Lung (tissue), 11 donors: ENCODE measurements at regions not wholly inside any gene's neighbourhood (a gene's known extent, or its start where the extent isn't known, plus 50 kb on each side); places are given as distances from the start of the nearest gene placed in this dataset.
"Not testable (repeated sequence)": the region's sequence is repeated elsewhere in the genome, so short reads cannot be mapped to it uniquely, and the experiment has no call there.

Experiments used
- ATAC-seq: fragments of 200-7000 bp; cut with Tn5 transposase; one replicate; pipeline ENCODE4 v1.9.1; 2020; ENCODE audit warnings: moderate number of reproducible peaks; ENCODE audit not compliant: insufficient read depth, low FRiP score
- DNase-seq, 3 donors: peaks; one replicate each; pipeline ENCODE4 v3.0.0-alpha.2; 2013 to 2017
- H3K27ac ChIP-seq, 2 donors: one replicate each; pipeline ENCODE4 v1.5.1; 2013; ENCODE audit warnings: mild to moderate bottlenecking in 2 of 2, moderate library complexity in 2 of 2, control low read depth in 1 of 2, inconsistent platforms in 1 of 2, low read depth in 1 of 2, low read length in 1 of 2
- H3K27me3 ChIP-seq, 3 donors: one replicate each; pipeline ENCODE4 v1.5.1; 2013; ENCODE audit warnings: low read length in 2 of 3; ENCODE audit not compliant: control insufficient read depth in 3 of 3, insufficient read depth in 3 of 3
- H3K36me3 ChIP-seq, 4 donors: one replicate each; pipeline ENCODE4 v1.5.1; 2013; ENCODE audit warnings: low read length in 4 of 4, mild to moderate bottlenecking in 1 of 4, moderate library complexity in 1 of 4; ENCODE audit not compliant: control insufficient read depth in 4 of 4, insufficient read depth in 4 of 4
- H3K4me1 ChIP-seq, 5 donors: one replicate each; pipeline ENCODE4 v1.5.1; 2013; ENCODE audit warnings: low read length in 5 of 5, mild to moderate bottlenecking in 2 of 5, moderate library complexity in 1 of 5; ENCODE audit not compliant: control insufficient read depth in 5 of 5, insufficient read depth in 5 of 5
- H3K4me3 ChIP-seq: one replicate; pipeline ENCODE4 v1.5.1; 2013; ENCODE audit warnings: mild to moderate bottlenecking, control low read depth, moderate library complexity
- H3K9ac ChIP-seq, 2 donors: one replicate each; pipeline ENCODE4 v1.5.1; 2013; ENCODE audit warnings: low read length in 2 of 2, control low read depth in 1 of 2; ENCODE audit not compliant: insufficient read depth in 1 of 2
- H3K9me3 ChIP-seq, 4 donors: one replicate each; pipeline ENCODE4 v1.5.1; 2013; ENCODE audit warnings: low read length in 3 of 4, mild to moderate bottlenecking in 1 of 4, moderate library complexity in 1 of 4; ENCODE audit not compliant: control insufficient read depth in 4 of 4, insufficient read depth in 3 of 4
- CTCF ChIP-seq: IDR thresholded peaks from 2 replicates; pipeline ENCODE4 v1.5.1; 2012; ENCODE audit warnings: mild to moderate bottlenecking; ENCODE audit errors: control extremely low read depth, extremely low read depth
- WGBS, 2 donors: extraction: QIAGEN DNeasy Blood & Tissue Kit; methylation state at CpG; one replicate each; pipeline ENCODE4 v1.1.7; 2013; 5-methylcytosine and 5-hydroxymethylcytosine counted together
- donor health status: control.
- donor health status: control.
- donor health status: Bipolar disorder and iron deficiency.
- donor health status: healthy.
- donor health status: DM: yes; HTN: yes; CAD: no.

- peaks cover 0 to 6% (median 0%) of the 10 kb centered on the region in 4 donors for H3K9me3 ChIP-seq
- 78 to 85% methylated on average over 12 of the region's 12 CpGs for WGBS, 2 donors
- no peak overlapping the region for H3K9ac ChIP-seq
- TF ChIP-seq CTCF = no peak
- ATAC-seq = no peak
- H3K4me1 ChIP-seq = peaks cover 0 to 5% (median 0%) of the 10 kb centered on the region in 5 donors
- H3K27me3 ChIP-seq = no peaks in the 10 kb centered on the region
- DNase-seq = no peak
- H3K36me3 ChIP-seq = no peaks in the 10 kb centered on the region
- no peak overlapping the region for H3K4me3 ChIP-seq
- H3K27ac ChIP-seq = no peak overlapping the region
Observed at GRCh38 chr13:78875792-78876580, 217.0 kb upstream of the OBI1 start.

GRCh38 chr13:78868991-78869390 lies 210.0 kb upstream of the OBI1 start:
- 77 to 88% methylated on average over 1 of the region's 1 CpG for WGBS, 2 donors
- no peak for DNase-seq
- no peaks in the 10 kb centered on the region for H3K36me3 ChIP-seq

GRCh38 chr13:78867655-78868054 lies 208.7 kb upstream of the OBI1 start:
- no peak for ATAC-seq
- no peak overlapping the region for H3K27ac ChIP-seq
- no peaks in the 10 kb centered on the region for H3K27me3 ChIP-seq
- no peak overlapping the region for H3K4me3 ChIP-seq
- no peaks in the 10 kb centered on the region for H3K36me3 ChIP-seq
- no peak for DNase-seq
- H3K9me3 ChIP-seq = peaks cover 0 to 1% (median 0%) of the 10 kb centered on the region in 4 donors
- 68 to 80% methylated on average over 3 of the region's 3 CpGs for WGBS, 2 donors
- no peak for TF ChIP-seq CTCF
- no peak overlapping the region for H3K9ac ChIP-seq
- no peaks in the 10 kb centered on the region for H3K4me1 ChIP-seq

More at GRCh38 chr13:78868991-78869390, 210.0 kb upstream of the OBI1 start:
- Histone ChIP-seq H3K9me3 (peaks cover 0 to 1% (median 0%) of the 10 kb centered on the region in 4 donors), H3K9ac (no peak overlapping the region), H3K27me3 (no peaks in the 10 kb centered on the region), H3K4me3 (no peak overlapping the region), H3K4me1 (no peaks in the 10 kb centered on the region), H3K27ac (no peak overlapping the region)
- no peak for TF ChIP-seq CTCF
- ATAC-seq = no peak

- 62 to 71% methylated on average over 5 to 6 of the region's 6 CpGs for WGBS, 2 donors
- not testable (repeated sequence) for H3K4me1 ChIP-seq
Observed at GRCh38 chr13:78866076-78866475, 207.1 kb upstream of the OBI1 start.

More at GRCh38 chr13:78866076-78866475, 207.1 kb upstream of the OBI1 start:
- H3K27me3 ChIP-seq, H3K4me3 ChIP-seq, H3K9ac ChIP-seq, H3K9me3 ChIP-seq, ATAC-seq, H3K36me3 ChIP-seq, DNase-seq, H3K27ac ChIP-seq: not testable (repeated sequence)
